Right lobe of liver (tissue), 4 donors: ENCODE measurements at regions not wholly inside any gene's neighbourhood (a gene's known extent, or its start where the extent isn't known, plus 50 kb on each side); places are given as distances from the start of the nearest gene placed in this dataset.

Source experiments
- POLR2A ChIP-seq: fragments of 450-650 bp; IDR thresholded peaks from one replicate; pipeline ENCODE4 v1.6.1; 2017; ENCODE audit warnings: antibody characterized with exemption, mild to moderate bottlenecking
- TF ChIP-seq, protein P1 (sequence below), 4 donors: fragments of 200-600 bp in 3 of 4; fragments of 450-650 bp in 1 of 4; IDR thresholded peaks; one replicate each; pipeline versions ENCODE4 v1.5.1 to v1.8.0; 2016 to 2022; ENCODE audit warnings: antibody characterized with exemption in 4 of 4, mild to moderate bottlenecking in 2 of 4
- donor health status: DM: no; HTN: no; CAD: no.
- donor health status: DM: no; HTN: no; CAD: no.
- donor health status: DM: no; HTN: yes; CAD: no.

DNA sequence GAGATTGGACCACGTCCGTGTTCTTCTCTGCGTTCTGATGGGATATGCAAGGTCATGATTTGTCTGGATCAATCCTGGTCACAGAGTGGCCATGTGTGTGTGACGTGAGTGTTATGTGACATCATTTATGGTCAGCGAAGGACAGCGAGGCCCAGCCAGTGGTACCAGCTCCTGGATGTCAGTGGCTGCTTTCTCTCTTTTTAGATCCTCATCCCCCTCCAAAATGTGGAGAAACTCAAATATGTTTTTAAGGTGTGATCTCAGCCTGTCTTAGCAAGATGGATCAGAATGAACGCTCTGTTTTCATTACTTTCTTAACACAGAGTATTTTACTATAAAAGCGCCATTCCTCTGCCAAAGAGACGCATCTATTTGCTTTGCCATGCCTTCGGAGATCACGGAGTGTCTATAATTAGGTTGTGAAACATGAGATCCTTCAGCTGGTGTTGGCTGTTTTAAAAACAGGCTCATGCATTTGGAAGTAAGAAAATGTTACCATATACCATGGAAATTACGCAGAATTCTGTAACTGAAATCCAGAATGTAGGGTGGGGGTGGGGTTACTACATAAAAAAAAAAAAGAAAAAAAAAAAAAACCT lies 245.5 kb upstream of the TCERG1L start:
- TF ChIP-seq, protein P1, sequence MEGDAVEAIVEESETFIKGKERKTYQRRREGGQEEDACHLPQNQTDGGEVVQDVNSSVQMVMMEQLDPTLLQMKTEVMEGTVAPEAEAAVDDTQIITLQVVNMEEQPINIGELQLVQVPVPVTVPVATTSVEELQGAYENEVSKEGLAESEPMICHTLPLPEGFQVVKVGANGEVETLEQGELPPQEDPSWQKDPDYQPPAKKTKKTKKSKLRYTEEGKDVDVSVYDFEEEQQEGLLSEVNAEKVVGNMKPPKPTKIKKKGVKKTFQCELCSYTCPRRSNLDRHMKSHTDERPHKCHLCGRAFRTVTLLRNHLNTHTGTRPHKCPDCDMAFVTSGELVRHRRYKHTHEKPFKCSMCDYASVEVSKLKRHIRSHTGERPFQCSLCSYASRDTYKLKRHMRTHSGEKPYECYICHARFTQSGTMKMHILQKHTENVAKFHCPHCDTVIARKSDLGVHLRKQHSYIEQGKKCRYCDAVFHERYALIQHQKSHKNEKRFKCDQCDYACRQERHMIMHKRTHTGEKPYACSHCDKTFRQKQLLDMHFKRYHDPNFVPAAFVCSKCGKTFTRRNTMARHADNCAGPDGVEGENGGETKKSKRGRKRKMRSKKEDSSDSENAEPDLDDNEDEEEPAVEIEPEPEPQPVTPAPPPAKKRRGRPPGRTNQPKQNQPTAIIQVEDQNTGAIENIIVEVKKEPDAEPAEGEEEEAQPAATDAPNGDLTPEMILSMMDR (IDR thresholded peaks at IDR 0.05): no peak
- TF ChIP-seq POLR2A: no peak
